ENCODE measurements at regions not wholly inside any gene's neighbourhood (a gene's known extent, or its start where the extent isn't known, plus 50 kb on each side); places are given as distances from the start of the nearest gene placed in this dataset.

- DNase-seq (ENCODE audit: low read depth in 4 of 4, low spot score in 3 of 4), result no peak
Observed at GRCh38 chr1:17966341-17966740, 141.3 kb upstream of the IGSF21 start.

GRCh38 chr1:17967623-17968255 is 139.9 kb upstream of the IGSF21 start:
- no peak for DNase-seq (ENCODE audit: low read depth in 4 of 4, low spot score in 3 of 4)

GRCh38 chr1:17970757-17971156 is 136.8 kb upstream of the IGSF21 start:
- DNase-seq (ENCODE audit: low read depth in 4 of 4, low spot score in 3 of 4), result no peak

- DNase-seq (ENCODE audit: low read depth in 4 of 4, low spot score in 3 of 4), result no peak
Observed at GRCh38 chr1:17973694-17974093, 133.9 kb upstream of the IGSF21 start.

GRCh38 chr1:17976854-17977253 is 130.7 kb upstream of the IGSF21 start:
- DNase-seq (ENCODE audit: low read depth in 4 of 4, low spot score in 3 of 4), result no peak

GRCh38 chr1:17978016-17978415 is 129.6 kb upstream of the IGSF21 start:
- DNase-seq (ENCODE audit: low read depth in 4 of 4, low spot score in 3 of 4), result no peak

- no peak for DNase-seq (ENCODE audit: low read depth in 4 of 4, low spot score in 3 of 4)
Observed at GRCh38 chr1:17979815-17980214, 127.8 kb upstream of the IGSF21 start.

- DNase-seq (ENCODE audit: low read depth in 4 of 4, low spot score in 3 of 4), result no peak
Observed at GRCh38 chr1:17982197-17982596, 125.4 kb upstream of the IGSF21 start.

GRCh38 chr1:17984583-17984982 is 123.0 kb upstream of the IGSF21 start:
- DNase-seq (ENCODE audit: low read depth in 4 of 4, low spot score in 3 of 4), result no peak

GRCh38 chr1:17986156-17986555 is 121.4 kb upstream of the IGSF21 start:
- no peak for DNase-seq (ENCODE audit: low read depth in 4 of 4, low spot score in 3 of 4)

- no peak for DNase-seq (ENCODE audit: low read depth in 4 of 4, low spot score in 3 of 4)
Observed at GRCh38 chr1:17990401-17990800, 117.2 kb upstream of the IGSF21 start.

- no peak for DNase-seq (ENCODE audit: low read depth in 4 of 4, low spot score in 3 of 4)
Observed at GRCh38 chr1:17991996-17992395, 115.6 kb upstream of the IGSF21 start.

- DNase-seq (ENCODE audit: low read depth in 4 of 4, low spot score in 3 of 4), result no peak
Observed at GRCh38 chr1:17992800-17993199, 114.8 kb upstream of the IGSF21 start.

- no peak for DNase-seq (ENCODE audit: low read depth in 4 of 4, low spot score in 3 of 4)
Observed at GRCh38 chr1:17994046-17994445, 113.6 kb upstream of the IGSF21 start.

GRCh38 chr1:17995480-17995879 is 112.1 kb upstream of the IGSF21 start:
- no peak for DNase-seq (ENCODE audit: low read depth in 4 of 4, low spot score in 3 of 4)

GRCh38 chr1:17998889-17999288 is 108.7 kb upstream of the IGSF21 start:
- DNase-seq (ENCODE audit: low read depth in 4 of 4, low spot score in 3 of 4), result no peak

- no peak for DNase-seq (ENCODE audit: low read depth in 4 of 4, low spot score in 3 of 4)
Observed at GRCh38 chr1:17999884-18000283, 107.7 kb upstream of the IGSF21 start.

- DNase-seq (ENCODE audit: low read depth in 4 of 4, low spot score in 3 of 4), result no peak
Observed at GRCh38 chr1:18001725-18002124, 105.9 kb upstream of the IGSF21 start.

GRCh38 chr1:18004278-18004677 is 103.3 kb upstream of the IGSF21 start:
- no peak for DNase-seq (ENCODE audit: low read depth in 4 of 4, low spot score in 3 of 4)

GRCh38 chr1:18005238-18005637 is 102.4 kb upstream of the IGSF21 start:
- no peak for DNase-seq (ENCODE audit: low read depth in 4 of 4, low spot score in 3 of 4)

- DNase-seq (ENCODE audit: low read depth in 4 of 4, low spot score in 3 of 4), result no peak
Observed at GRCh38 chr1:18007391-18008041, 100.1 kb upstream of the IGSF21 start.

- DNase-seq (ENCODE audit: low read depth in 4 of 4, low spot score in 3 of 4), result no peak
Observed at GRCh38 chr1:18008081-18008480, 99.5 kb upstream of the IGSF21 start.

GRCh38 chr1:18009055-18009454 is 98.5 kb upstream of the IGSF21 start:
- no peak for DNase-seq (ENCODE audit: low read depth in 4 of 4, low spot score in 3 of 4)
